GM18868 (cell line): ENCODE measurements at regions not wholly inside any gene's neighbourhood (a gene's known extent, or its start where the extent isn't known, plus 50 kb on each side); places are given as distances from the start of the nearest gene placed in this dataset.

ENCODE experiments used
- ATAC-seq: cut with Tn5 transposase; IDR thresholded peaks from one replicate; pipeline ENCODE4 v1.9.1; 2021; ENCODE audit warnings: mild to moderate bottlenecking, moderate library complexity; ENCODE audit not compliant: unreplicated experiment

DNA sequence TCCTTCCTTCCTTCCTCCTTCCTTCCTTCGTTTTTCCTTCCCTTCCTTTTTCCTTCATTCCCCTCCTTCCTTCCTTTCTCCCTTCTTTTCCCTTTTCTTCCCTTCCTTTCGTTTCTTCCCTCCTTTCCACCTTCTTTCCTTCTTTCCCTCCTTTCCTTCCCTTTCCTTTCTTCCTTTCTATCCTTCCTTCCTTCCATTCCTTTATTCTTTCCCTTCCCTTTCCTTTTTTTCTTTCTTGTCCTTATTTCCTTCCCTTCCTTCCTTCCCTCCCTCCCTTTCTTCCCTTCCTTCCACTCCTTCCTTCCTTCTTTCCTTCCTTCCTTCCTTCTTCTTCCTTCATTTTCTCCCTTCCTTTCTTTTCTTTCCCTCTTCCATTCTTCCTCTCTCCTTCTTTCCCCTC lies 394.6 kb downstream of the GABRB3 start:
- ATAC-seq = no peak

DNA sequence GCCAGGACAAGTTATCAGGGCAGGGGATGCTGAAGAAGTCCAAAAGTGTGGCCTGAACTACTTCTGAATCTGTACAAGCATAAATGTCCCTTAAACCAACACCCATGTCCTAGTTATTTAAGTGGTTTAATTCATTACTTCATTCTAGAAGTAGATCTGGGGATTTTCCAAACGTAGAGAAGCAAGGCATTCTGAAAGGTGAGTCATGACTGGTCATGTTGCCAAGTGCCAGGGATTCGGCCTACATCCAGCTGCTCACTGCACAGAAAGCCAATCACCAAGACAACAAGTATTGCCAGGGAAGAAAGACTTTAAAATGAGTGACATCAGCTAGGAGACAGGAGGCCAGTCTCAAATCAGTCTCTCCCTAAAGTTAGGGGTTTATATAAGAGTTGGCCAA lies 396.6 kb downstream of the GABRB3 start:
- no peak for ATAC-seq

- no peak for ATAC-seq
Measured at GRCh38 chr15:26374806-26375205, 398.1 kb downstream of the GABRB3 start.

DNA sequence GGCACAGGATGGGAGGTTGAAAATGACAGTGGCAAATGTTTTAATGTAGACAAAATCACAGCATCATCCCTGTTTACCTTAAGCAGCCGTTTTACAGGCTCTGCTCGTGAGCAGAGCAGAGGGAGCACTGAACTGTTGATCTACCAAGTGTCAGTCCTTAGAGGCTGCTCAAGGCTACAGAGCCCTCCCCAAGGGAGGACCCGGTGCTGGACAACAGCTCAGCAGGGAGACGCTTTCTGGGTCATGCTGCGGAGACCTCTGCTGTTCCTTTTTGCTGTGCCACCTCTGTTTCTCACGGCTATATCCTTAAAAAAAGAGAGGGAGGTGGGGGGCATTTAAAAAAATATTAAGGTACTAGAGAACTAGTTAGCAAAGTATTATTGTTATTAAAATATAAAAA lies 400.2 kb downstream of the GABRB3 start:
- ATAC-seq = no peak

- no peak for ATAC-seq
Measured at GRCh38 chr15:26365077-26365476, 407.8 kb downstream of the GABRB3 start.

- ATAC-seq = no peak
Measured at GRCh38 chr15:26359855-26360254, 413.0 kb downstream of the GABRB3 start.

DNA sequence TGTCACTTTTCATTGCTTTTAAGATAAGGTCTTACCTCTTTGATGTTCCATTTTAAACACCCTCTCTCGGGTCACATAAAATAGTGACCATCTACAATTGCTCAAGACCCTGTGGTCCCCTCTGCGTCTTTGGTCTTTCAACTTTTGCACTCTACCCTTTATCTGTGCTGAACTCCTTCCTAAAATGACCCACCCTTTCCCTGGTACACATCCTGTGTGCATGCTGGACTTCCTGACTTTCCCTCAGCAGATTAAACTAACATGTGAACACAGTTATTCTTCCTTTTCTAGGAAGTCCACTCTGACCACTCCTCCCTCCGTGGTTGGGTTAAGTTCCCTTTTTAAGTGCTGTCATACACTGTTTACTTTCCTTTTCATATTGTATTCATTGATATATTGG lies 414.2 kb downstream of the GABRB3 start:
- no peak for ATAC-seq

DNA sequence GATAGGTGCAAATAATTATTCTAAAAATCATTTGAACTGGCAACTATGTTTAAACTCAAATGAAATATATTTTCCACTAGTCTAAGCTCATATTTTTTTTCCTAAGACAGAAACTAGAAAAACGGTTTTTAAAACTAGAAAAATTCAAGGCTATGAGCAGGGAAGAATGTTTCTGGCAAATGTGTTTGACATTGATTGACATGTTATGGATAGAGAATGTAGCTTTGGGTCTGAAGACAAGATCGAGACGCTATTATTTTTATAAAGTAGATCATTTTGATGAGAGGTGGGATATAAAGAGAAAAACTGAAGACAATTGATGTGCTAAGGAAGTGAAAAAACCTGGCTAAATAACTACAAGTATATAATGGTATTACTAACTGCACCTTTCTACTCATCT lies 415.2 kb downstream of the GABRB3 start:
- ATAC-seq = no peak

DNA sequence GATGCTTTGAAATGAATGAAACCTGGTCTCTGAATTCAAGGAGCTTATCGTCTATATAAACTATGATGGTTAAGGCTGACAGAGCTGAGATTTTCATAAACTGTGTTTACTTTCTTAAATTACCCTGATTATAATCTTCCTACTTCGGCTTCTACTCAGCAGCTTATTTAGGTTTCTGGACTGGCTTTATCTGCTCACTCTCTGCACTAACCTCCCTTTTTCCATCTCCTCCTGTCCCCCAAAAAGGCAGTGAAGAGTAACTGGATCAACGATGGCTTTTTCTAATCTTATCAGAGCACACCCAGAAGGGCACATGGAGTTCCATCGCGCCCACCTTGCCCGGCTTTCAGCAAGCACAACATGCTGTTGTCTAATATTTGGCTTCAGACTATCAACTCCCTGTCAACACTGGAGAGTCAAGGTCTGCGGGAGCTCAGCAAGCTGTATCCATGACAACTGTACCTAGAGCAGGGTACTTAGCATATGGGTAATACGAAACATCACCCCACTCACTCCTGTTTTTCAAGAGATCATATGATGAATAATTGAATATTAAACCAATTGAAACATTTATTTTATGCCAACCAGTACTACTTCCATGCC lies 417.3 kb downstream of the GABRB3 start:
- no peak for ATAC-seq

DNA sequence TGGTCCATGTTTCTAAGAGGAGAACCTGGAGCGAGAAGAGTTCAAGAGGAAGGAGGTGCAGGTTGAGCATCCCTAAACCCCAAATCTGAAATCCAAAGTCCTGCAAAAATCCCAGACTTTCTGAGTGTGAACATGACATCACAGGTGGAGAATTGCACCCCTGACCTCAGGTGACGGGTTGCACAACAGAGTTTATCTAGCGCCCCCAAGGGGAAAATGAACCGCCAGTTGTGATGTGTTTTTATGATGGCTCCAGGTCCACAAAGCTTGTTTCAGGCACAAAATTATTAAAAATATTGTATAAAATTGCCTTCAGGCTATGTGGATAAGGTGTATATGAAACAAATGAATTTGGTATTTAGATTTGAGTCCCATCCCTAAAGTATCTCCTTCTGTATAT lies 420.0 kb downstream of the GABRB3 start:
- ATAC-seq = no peak

- ATAC-seq = no peak
Measured at GRCh38 chr15:26352406-26352805, 420.5 kb downstream of the GABRB3 start.

DNA sequence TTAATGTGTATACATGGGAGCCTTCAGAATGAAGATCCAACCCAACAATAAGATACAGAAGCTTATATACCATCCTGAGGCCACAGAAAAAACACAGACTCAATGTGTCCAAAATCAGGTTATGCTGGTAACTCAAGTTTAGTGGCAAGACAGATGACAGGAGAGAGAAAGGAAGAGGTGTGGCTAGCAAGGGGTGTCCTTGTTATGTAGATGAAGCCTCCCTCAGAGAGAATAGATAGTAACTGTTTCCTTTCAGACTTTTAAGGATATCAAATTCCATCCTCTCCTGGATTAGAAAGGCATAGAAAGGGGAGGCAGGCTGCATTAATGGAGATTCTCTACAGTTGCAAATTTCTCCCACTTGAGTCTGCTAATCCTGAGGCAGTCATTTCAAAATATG lies 447.4 kb downstream of the GABRB3 start:
- ATAC-seq = no peak

DNA sequence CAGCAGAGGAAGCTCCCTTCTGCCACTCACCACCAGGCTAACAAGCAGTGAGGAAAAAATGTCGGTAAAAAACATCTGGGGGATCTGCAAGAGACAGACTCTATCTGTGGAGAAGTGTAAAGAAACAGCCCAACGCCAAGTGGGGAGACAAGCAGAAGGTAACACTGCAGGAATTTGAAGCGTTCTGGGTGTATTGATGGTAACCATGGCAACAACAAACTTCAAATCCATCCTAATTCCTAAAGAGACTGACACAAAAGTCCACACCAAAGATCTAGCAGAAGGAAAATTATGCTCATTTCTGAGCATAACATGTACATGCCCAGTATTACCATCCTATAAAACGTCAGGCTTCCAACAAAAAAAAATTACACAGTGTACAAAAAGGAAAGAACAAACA lies 449.3 kb downstream of the GABRB3 start:
- no peak for ATAC-seq

DNA sequence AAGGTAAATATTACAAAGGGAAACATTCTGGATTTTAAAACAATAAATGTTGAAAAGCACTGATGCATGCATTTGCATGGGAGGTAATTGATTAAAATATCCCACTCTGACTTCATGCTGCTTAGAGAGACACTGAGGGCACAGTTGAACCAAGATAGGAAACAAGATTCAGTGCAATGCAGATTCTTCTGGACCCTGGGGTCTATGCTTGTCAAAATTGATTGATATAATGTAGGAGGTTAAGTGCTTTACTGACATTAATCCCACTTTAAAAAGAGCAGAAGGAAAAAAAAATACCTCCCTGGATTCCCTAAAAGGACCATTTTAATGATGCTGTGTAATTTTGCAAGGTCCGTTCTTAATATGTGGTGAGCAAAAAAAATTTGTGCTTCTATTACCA lies 454.2 kb downstream of the GABRB3 start:
- ATAC-seq = no peak

GRCh38 chr15:26314577-26314976 lies 451.4 kb upstream of the ATP10A start:
- no peak for ATAC-seq

DNA sequence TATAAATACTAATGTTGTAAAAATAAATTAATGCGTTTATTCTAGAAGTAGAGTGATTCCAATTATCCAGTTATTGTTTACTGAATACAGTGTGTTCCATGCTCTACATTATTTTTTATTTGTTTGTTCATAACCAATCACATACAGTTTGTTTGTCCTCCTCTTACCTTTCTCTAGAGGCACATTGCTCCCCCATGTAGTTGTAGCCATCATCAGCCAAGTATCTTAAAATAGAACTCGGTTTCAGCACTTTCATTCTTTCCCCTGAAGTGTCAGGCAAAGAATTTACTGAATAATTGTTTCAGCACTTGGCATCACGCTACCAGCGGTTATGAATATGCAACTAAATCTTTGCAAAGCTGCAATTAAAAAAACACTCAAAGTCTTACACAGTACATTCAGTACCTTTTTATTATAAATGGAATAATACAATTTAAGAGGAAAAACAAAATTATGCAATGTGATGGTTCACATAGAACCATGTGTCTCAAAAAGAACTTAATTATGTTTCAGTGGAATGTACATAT lies 448.6 kb upstream of the ATP10A start:
- ATAC-seq = no peak

DNA sequence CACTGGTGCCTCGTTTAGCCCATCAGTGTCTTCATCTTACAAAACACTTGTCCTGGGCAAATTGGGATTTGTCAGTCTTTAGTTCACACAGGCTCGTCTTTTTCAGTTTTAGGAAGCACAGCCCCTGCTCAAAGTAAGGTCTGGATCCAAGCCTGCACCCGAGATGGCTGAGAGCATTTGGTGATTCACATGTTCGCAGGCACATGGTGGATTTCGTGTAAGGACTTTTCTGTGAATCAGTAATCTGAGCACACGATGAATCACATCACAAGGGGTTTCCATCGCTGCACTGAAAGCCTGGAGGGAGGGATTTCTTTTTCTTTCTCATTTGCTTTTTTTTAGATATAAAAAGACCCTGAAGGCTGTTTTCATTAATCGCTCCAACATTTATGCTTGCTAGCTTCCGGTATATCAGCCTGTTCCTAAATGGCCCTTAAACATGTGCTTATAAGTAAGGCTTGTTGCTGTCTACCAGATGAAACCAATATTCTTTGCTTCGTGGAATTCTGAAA lies 435.6 kb upstream of the ATP10A start:
- ATAC-seq = no peak

GRCh38 chr15:26298010-26298658 lies 435.0 kb upstream of the ATP10A start:
- no peak for ATAC-seq

- no peak for ATAC-seq
Measured at GRCh38 chr15:26295336-26296085, 432.4 kb upstream of the ATP10A start.

DNA sequence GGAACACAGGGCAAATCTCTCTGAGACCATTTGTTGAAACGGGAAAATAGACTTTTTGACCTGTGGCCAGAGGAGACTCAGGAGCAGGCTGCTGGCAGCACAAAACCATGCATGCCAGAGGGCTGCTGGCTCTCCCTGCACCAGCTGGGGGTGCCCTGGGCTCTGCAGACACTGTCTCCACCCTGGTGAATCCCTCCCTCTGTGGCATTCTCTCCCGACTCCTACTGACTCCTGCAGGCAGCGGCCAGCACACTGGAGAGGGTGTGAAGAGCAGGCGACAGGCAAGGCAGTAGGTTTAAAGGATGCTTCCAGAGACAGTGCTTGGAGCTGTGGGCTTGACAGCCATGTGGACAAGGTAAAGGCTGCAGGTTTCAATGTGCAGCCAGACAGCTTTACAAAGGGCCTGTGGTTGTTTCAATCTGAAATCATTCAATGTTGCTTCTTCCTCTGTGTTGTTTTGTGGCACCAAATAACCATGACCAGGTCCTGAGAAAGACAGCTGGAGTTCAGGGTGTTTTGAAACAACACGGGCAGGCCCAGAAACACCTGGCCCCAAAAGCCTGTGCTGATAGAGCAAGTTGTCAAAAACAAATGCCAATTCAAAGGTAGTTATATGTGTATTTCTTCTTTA lies 431.0 kb upstream of the ATP10A start:
- ATAC-seq = no peak

GRCh38 chr15:26287381-26287780 lies 424.3 kb upstream of the ATP10A start:
- no peak for ATAC-seq
